GM20000 (cell line): ENCODE measurements at regions not wholly inside any gene's neighbourhood (a gene's known extent, or its start where the extent isn't known, plus 50 kb on each side); places are given as distances from the start of the nearest gene placed in this dataset.

Source experiments
- DNase-seq: peaks from one replicate; pipeline ENCODE4 v3.0.0; 2012; ENCODE audit warnings: low spot score
- TF ChIP-seq, protein P1 (sequence below): IDR thresholded peaks from 2 replicates; pipeline ENCODE4 v1.5.1; 2012; ENCODE audit warnings: mild to moderate bottlenecking, control low read depth; ENCODE audit errors: extremely low read depth, missing control alignments

DNA sequence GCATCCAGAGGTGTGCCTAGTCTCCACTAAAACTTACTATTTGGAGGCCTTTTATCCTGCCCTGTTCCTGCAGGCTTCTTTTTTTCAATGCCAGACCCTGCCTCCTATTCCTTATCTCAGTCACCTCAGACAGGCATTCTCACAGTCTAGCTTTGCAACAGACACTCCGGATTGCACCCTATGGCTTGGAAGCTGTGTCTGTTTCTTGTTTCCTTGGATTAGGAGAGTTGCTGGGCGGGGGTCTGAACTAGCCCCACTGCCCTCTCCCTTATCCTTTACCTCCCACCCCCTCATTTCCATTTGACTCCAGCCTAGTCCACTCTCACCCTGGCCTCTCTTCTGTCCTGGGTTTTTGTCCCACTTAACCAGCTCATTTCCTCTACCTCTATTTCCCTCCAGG, 228.1 kb upstream of the CITED2 start:
- DNase-seq, result no peak
- TF ChIP-seq, protein P1, sequence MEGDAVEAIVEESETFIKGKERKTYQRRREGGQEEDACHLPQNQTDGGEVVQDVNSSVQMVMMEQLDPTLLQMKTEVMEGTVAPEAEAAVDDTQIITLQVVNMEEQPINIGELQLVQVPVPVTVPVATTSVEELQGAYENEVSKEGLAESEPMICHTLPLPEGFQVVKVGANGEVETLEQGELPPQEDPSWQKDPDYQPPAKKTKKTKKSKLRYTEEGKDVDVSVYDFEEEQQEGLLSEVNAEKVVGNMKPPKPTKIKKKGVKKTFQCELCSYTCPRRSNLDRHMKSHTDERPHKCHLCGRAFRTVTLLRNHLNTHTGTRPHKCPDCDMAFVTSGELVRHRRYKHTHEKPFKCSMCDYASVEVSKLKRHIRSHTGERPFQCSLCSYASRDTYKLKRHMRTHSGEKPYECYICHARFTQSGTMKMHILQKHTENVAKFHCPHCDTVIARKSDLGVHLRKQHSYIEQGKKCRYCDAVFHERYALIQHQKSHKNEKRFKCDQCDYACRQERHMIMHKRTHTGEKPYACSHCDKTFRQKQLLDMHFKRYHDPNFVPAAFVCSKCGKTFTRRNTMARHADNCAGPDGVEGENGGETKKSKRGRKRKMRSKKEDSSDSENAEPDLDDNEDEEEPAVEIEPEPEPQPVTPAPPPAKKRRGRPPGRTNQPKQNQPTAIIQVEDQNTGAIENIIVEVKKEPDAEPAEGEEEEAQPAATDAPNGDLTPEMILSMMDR, result no peak

DNA sequence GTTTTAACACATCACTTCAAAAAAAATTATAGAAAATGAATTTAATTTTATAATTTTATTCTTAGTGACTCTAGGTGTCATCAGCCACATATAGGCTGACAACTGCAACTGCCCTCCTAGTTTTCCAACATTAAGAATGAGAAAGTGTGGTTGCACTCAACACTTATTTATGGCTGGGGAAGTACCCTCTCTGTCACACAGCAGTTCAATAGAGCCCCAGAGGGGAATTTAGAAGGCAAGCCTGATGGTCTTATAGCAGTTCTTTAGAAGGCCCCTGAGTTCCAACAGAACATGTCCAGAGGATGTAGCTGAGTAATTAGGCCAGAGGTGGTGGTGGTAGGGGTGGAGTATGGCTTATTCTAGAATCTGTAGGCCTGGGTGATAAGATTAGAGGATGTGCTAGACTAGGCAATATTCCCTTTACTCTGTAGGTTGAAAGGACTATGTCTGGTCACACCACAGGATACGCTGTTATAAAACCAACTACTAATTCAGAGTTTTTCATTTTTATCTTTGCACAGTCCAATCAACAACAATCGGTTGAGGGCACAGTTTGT, 226.5 kb upstream of the CITED2 start:
- DNase-seq, result peak; percentile 60
- TF ChIP-seq, protein P1, result no peak

DNA sequence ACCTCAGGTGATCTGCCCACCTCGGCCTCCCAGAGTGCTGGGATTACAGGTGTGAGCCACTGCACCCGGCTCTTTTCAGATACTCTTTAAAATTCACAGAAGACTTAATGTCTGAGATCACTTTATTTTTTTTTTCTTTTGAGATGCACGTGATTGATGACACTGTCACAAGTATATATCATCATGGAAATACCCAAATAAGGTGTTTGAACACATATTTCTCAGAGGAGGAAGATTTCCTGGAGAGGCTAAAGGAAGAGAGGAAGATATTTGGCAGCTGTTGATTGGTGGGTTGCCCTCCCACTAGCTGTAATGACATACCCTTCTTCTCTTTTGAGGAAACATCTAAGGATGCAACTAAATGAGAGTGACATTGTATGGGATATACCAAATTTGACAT, 225.9 kb upstream of the CITED2 start:
- DNase-seq, result no peak
- TF ChIP-seq, protein P1, result no peak

DNA sequence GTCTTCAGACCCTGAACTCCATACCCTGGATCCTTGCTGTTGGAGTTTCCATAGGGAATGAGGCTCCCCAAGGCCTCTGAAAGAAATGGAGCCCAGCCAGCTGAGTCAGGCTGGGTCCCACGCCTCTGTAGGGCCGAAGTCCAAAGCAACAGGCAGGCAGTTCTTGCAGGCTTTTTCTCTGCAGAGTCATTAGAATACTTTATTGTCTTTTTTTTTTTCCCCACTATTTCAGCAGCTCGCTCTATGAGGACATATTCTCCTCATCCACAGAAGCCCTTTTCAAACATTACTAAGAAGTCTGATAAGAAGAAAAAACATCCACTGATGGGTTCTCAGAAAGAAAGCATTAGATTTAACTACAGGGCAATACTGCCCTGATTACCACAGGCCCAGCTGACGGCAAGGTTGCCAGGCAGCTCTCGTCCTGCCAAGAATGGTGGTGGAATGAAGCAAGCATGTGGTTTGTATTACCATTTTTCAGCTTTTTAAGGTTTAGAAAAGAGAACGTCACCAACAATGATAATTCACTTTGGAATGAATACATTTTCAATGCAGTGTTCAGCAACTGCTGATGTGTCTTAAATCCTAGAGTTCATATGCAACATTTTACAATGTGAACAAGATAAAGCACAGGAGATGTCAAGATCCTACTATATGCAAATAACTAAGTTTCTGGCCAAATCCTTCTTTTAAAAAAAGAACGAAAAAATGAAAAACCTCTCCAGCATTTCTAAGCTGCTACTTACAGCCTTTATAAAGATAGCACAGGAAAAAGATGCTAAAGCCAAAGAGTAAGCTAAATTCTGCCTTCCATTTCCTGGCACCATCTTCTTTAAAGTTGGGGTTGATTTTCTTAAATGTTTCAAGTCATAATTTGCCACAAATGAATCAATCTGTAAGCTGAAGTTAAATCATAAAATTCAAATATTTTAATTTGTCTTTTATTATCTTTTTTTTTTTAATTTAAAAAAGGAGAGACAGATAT, 223.6 kb upstream of the CITED2 start:
- TF ChIP-seq, protein P1, result no peak
- DNase-seq, result no peak

DNA sequence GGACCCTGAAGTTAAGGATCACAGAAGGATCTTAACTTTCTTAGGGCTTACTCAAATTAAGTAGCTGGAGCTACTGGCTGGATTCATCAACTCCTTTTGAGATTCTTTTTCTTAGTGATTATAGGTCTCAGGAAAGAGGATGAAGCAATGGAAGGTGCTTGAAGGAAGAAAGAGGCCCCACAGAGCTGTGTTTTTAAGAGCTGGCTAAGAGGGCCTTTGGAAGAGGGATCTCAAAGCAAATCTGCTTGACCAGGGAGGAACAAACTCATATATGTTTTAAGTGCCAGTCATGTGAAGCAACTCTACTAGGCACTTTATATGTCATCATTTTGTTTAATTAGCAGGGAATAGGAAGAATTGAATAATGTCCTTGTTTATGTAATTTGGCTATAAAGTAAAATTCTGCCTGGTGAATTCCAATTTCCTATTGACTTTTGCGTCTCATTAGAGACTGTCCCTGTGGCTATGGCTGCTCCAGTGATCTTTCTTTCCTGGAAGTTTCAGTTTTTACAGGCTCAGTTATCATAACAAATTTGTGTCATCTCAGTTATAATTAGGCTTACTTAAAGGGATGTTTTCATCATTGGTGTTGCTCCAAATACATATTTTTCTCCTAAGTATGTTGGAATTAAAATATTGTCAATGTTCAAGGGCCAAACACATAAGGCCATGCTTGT, 222.8 kb upstream of the CITED2 start:
- DNase-seq, result no peak
- TF ChIP-seq, protein P1, result no peak

DNA sequence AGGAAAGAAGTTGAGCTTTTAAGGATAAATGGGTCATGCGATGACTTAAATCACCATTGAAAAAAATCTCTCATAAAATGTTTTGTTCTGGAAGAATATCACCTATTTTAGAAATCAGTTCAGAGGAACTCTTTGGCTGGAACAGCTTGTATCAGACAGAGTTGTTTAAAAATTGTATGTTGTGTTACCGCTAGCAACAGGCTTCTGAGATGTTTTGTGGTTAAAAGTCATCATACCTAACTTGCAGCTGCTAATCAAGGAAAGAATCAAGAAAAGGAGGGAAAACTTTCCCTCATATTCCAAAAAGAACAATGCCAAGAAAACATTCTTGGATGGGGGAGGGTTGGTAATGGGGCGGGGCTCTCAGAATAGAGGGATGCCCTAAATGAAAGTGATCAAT, 220.7 kb upstream of the CITED2 start:
- no peak for DNase-seq

More for the DNA sequence above, 220.7 kb upstream of the CITED2 start:
- TF ChIP-seq, protein P1, result no peak
